ENCODE measurements at regions not wholly inside any gene's neighbourhood (a gene's known extent, or its start where the extent isn't known, plus 50 kb on each side); places are given as distances from the start of the nearest gene placed in this dataset.

DNA sequence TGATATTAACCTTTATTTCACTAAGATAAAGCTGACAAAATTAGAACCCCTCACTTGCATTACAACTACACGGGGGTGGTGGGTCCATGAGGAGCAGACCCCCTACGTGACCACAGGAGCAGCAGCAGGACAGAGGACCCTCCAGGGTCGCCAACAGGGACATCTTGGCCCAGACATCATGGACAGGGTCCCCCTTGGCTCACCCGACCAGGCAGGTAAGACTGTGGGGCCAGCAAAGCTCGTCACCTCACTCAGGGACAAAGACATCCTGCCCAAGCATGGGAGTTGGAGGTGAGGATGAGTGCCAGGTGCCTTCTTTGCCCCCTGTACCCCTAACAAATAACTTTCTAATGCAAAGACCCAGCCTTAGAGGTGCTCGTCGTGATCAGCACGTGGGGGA lies 111.3 kb upstream of the RAB6C start:
- Histone ChIP-seq H3K9me3 (no peaks in the 10 kb centered on the region), H3K36me3 (ENCODE audit: control insufficient read depth, insufficient read depth, low read length) (no peaks in the 10 kb centered on the region), H3K27me3 (replicated peaks; ENCODE audit: control insufficient read depth, insufficient read depth, low read length) (no peaks in the 10 kb centered on the region), H3K4me3 (ENCODE audit: low read depth, low read length) (no peak overlapping the region), H3K4me1 (no peaks in the 10 kb centered on the region)
- Mint-ChIP-seq H3K9me3 (ENCODE audit: unreplicated experiment) (no peaks in the 10 kb centered on the region), H3K27me3 (ENCODE audit: insufficient read depth, unreplicated experiment) (peaks cover 4% of the 10 kb centered on the region), H3K4me3 (ENCODE audit: unreplicated experiment) (no peak overlapping the region), H3K27ac (ENCODE audit: unreplicated experiment) (no peak overlapping the region), H3K4me1 (ENCODE audit: low read depth, unreplicated experiment) (no peaks in the 10 kb centered on the region), H3K36me3 (ENCODE audit: insufficient read depth, unreplicated experiment) (no peaks in the 10 kb centered on the region)
- ChIA-PET POLR2A (no interaction called here), CTCF (no interaction called here)
- no TSS peak for BruUV-seq (replicated peaks)
- TF ChIP-seq, protein P1, sequence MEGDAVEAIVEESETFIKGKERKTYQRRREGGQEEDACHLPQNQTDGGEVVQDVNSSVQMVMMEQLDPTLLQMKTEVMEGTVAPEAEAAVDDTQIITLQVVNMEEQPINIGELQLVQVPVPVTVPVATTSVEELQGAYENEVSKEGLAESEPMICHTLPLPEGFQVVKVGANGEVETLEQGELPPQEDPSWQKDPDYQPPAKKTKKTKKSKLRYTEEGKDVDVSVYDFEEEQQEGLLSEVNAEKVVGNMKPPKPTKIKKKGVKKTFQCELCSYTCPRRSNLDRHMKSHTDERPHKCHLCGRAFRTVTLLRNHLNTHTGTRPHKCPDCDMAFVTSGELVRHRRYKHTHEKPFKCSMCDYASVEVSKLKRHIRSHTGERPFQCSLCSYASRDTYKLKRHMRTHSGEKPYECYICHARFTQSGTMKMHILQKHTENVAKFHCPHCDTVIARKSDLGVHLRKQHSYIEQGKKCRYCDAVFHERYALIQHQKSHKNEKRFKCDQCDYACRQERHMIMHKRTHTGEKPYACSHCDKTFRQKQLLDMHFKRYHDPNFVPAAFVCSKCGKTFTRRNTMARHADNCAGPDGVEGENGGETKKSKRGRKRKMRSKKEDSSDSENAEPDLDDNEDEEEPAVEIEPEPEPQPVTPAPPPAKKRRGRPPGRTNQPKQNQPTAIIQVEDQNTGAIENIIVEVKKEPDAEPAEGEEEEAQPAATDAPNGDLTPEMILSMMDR (IDR thresholded peaks at IDR 0.05; ENCODE audit: insufficient read depth in 1 of 2, low read depth in 1 of 2, low read length in 1 of 2, severe bottlenecking in 1 of 2, unreplicated experiment in 1 of 2): no peak
- intact Hi-C loops (cut with micrococcal nuclease; ENCODE audit: unreplicated experiment): no loop called here
- no peak for DNase-seq

DNA sequence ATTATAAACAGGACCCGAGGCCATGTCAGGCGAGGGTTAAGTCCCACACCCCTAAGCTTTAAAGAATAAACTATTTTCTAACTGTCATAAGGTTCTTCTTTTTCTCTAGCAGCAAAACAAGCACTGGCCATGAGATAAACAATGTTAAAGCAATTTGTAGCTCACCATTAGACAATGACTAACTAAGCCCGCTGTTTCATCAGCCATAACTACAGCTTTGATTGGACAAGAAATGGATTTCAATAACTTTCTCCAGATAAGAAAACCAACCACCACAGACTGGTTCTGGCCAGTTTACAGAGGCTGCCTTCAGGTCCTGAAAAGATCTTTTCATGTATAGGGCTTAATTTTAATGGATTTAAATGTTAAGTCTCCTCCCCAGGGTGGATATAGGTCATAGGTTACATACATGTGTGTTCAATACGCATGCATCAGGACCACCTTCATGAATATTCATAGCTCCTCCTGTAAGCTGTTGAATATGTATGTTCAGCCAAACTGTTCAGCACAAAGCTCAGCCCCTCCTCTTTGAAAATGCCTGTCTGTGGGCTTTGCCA lies 108.7 kb upstream of the RAB6C start:
- no peaks in the 10 kb centered on the region for H3K9me3 ChIP-seq
- Mint-ChIP-seq H3K27ac (ENCODE audit: unreplicated experiment) (no peak overlapping the region), H3K4me3 (ENCODE audit: unreplicated experiment) (no peak overlapping the region), H3K4me1 (ENCODE audit: low read depth, unreplicated experiment) (no peaks in the 10 kb centered on the region), H3K27me3 (ENCODE audit: insufficient read depth, unreplicated experiment) (peaks cover 11% of the 10 kb centered on the region), H3K9me3 (ENCODE audit: unreplicated experiment) (no peaks in the 10 kb centered on the region), H3K36me3 (ENCODE audit: insufficient read depth, unreplicated experiment) (no peaks in the 10 kb centered on the region)
- CTCF ChIA-PET: interaction anchor here (1.2 kb wide), 1 partner anchor 53 kb away, joined by 3 read pairs; no protein-coding TSS in a partner anchor
- H3K27me3 ChIP-seq (replicated peaks; ENCODE audit: control insufficient read depth, insufficient read depth, low read length): no peaks in the 10 kb centered on the region
- no peak overlapping the region for H3K4me3 ChIP-seq (ENCODE audit: low read depth, low read length)
- POLR2A ChIA-PET: no interaction called here
- no peak for DNase-seq
- no TSS peak for BruUV-seq (replicated peaks)
- no peaks in the 10 kb centered on the region for H3K36me3 ChIP-seq (ENCODE audit: control insufficient read depth, insufficient read depth, low read length)
- H3K4me1 ChIP-seq: no peaks in the 10 kb centered on the region
- intact Hi-C loops (cut with micrococcal nuclease; ENCODE audit: unreplicated experiment): no loop called here
- TF ChIP-seq, protein P1 (IDR thresholded peaks at IDR 0.05; ENCODE audit: insufficient read depth in 1 of 2, low read depth in 1 of 2, low read length in 1 of 2, severe bottlenecking in 1 of 2, unreplicated experiment in 1 of 2): no peak

GRCh38 chr2:129872446-129872845 lies 107.0 kb upstream of the RAB6C start:
- no peak overlapping the region for H3K27ac Mint-ChIP-seq (ENCODE audit: unreplicated experiment)
- intact Hi-C loops (cut with micrococcal nuclease; ENCODE audit: unreplicated experiment): no loop called here
- no peaks in the 10 kb centered on the region for H3K9me3 Mint-ChIP-seq (ENCODE audit: unreplicated experiment)

More at GRCh38 chr2:129872446-129872845, 107.0 kb upstream of the RAB6C start:
- H3K4me1 Mint-ChIP-seq (ENCODE audit: low read depth, unreplicated experiment): peaks cover 7% of the 10 kb centered on the region
- Histone ChIP-seq H3K4me1 (0 out of 2 replicates have a peak, but pooled peaks cover 3% of the 10 kb centered on the region), H3K27me3 (replicated peaks; ENCODE audit: control insufficient read depth, insufficient read depth, low read length) (no peaks in the 10 kb centered on the region), H3K9me3 (no peaks in the 10 kb centered on the region), H3K36me3 (ENCODE audit: control insufficient read depth, insufficient read depth, low read length) (no peaks in the 10 kb centered on the region), H3K4me3 (ENCODE audit: low read depth, low read length) (no peak overlapping the region)
- DNase-seq: no peak
- H3K4me3 Mint-ChIP-seq (ENCODE audit: unreplicated experiment): no peak overlapping the region
- TF ChIP-seq, protein P1 (IDR thresholded peaks at IDR 0.05; ENCODE audit: insufficient read depth in 1 of 2, low read depth in 1 of 2, low read length in 1 of 2, severe bottlenecking in 1 of 2, unreplicated experiment in 1 of 2): no peak
- POLR2A ChIA-PET: no interaction called here
- CTCF ChIA-PET: no interaction called here
- no peaks in the 10 kb centered on the region for H3K36me3 Mint-ChIP-seq (ENCODE audit: insufficient read depth, unreplicated experiment)
- H3K27me3 Mint-ChIP-seq (ENCODE audit: insufficient read depth, unreplicated experiment): peaks cover 15% of the 10 kb centered on the region
- BruUV-seq (replicated peaks): no TSS peak

Data from Caco-2 (cell line).